ENCODE measurements at regions not wholly inside any gene's neighbourhood (a gene's known extent, or its start where the extent isn't known, plus 50 kb on each side); places are given as distances from the start of the nearest gene placed in this dataset.

GRCh38 chr15:93562395-93563123 lies 473.5 kb upstream of the RGMA start:
- DNase-seq (ENCODE audit: low spot score) = no peak

GRCh38 chr15:93557696-93558095 lies 468.7 kb upstream of the RGMA start:
- no peak for DNase-seq (ENCODE audit: low spot score)

GRCh38 chr15:93553167-93553935 lies 464.3 kb upstream of the RGMA start:
- no peak for DNase-seq (ENCODE audit: low spot score)

GRCh38 chr15:93543093-93543492 lies 454.1 kb upstream of the RGMA start:
- DNase-seq (ENCODE audit: low spot score) = no peak

DNA sequence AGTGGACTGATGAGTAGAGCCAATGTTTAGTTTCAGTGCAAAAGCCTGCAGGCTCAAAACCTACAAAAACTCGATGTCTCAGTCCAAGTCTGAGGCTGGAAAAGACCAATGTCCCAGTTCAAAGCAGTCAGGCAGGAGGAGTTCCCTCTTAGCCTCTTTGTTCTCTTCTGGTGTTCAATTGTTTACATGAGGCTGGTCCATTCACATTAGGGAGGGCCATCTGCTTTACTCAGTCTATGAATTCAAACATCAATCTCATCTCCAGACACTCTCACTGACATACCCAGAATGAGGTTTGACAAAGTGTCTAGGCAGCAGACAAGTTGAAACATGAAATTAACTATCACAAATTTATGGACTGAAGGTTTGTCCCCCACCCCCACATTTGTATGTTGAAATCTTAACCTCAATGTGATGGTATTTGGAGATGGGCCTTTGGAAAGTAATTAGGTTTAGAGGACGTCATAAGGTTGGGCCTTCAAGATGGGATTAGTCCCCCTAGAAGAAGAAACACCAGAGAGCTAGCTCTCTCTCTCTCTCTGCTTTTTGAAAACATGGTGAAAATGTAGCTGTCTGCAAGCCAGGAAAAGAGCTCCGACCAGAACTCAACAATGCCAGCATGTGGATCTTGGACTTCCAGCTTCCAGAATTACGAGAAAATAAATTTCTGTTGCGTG lies 438.5 kb upstream of the RGMA start:
- DNase-seq (ENCODE audit: low spot score) = no peak

DNA sequence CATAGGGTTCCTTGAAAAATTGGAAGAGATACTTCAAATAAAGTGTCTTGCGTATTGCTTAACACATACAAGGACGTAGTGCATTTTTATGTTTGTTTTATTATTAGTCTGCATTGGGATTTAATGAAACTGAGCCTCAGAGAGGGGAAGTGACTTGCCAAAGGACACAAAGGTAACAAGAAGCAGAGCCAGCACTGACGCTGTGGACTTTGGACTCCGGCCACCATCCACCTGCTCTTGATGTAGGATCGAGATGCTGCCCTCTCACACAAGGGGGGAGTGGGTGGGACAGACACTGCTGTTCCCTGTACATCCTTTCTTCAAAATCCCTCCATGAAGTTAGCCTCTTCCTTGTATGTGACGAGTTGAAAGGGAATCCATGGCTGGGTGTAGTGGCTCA lies 435.4 kb upstream of the RGMA start:
- no peak for DNase-seq (ENCODE audit: low spot score)

GRCh38 chr15:93523481-93523880 lies 434.5 kb upstream of the RGMA start:
- no peak for DNase-seq (ENCODE audit: low spot score)

GRCh38 chr15:93520206-93520605 lies 431.2 kb upstream of the RGMA start:
- DNase-seq (ENCODE audit: low spot score) = no peak

DNA sequence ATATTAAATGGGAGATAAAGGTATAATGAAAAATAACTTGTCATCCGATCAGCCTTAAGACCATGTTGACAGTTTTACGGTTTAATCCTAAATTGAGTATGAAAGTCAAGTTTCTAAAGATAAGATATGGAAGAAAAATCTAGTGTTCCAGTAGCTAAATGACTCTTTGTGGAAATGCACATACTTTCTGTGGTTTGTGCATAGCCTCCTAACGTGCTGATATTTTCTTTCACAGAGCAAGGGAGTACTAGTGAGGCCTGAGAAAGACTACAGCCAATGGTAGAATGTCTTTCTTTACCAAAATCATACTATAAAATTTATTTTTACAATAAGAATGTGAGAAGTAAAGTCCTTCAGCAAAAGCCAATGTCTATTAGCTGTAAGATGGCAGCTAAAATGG lies 430.6 kb upstream of the RGMA start:
- DNase-seq (ENCODE audit: low spot score) = no peak

DNA sequence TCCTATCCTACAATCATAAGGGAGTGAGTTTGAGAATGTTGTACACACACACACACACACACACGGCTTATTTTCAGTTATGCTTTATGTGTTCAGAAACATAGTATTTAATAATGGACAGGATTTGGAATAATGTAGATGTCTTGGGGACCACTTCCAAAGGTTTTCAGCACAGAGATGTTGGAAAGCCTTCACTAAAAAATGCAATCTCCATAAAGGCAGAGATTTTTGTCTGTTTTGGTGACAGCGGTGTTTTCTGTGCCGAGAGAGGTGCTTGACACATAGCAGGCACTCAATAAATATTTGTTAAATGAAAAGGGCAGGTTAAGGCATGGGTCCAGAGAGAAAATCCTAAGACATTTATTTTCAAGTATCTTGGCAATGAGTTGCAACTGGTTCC lies 428.2 kb upstream of the RGMA start:
- no peak for DNase-seq (ENCODE audit: low spot score)

DNA sequence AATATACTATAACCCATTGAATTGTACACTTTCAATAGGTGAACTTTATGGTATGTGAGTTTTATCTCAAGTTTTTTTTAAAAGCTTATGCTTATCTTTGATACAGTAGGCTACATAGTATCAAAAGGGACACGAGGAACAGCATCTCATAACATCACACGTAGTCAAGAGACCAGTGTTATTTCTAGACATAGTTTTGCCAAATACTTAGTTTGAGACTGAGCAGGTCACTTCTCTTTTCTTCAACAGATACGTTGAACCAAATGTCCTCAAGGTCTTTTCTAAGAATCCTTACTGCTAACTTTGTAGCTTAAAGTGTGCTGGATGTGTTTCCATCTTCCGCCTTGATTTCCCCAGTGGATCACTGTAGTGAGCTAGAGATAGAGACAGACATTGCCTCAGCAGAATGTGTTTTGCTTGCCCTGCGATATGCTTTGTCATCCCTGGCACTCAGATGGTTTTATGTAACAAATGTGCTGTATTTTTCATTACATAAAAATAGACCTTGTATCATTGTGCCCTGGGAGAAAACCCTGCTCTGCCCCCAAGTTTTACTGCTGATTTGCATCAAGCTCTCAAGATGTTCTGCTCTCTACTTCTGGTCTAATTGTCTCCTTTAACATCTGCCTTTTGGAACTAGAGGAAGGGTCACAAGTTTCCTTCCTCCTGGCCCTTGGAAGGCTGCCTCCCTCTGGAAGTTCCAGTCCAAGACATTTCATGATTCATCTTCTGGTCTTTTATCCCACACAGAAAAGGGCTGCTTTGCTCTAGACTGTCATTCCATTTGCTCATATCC lies 426.4 kb upstream of the RGMA start:
- DNase-seq (ENCODE audit: low spot score) = no peak

GRCh38 chr15:93506646-93507045 lies 417.6 kb upstream of the RGMA start:
- no peak for DNase-seq (ENCODE audit: low spot score)

GRCh38 chr15:93505506-93505905 lies 416.5 kb upstream of the RGMA start:
- no peak for DNase-seq (ENCODE audit: low spot score)

GRCh38 chr15:93501946-93502345 lies 412.9 kb upstream of the RGMA start:
- no peak for DNase-seq (ENCODE audit: low spot score)

- no peak for DNase-seq (ENCODE audit: low spot score)
These were observed 411.1 kb upstream of the RGMA start for GRCh38 chr15:93500155-93500554.

DNA sequence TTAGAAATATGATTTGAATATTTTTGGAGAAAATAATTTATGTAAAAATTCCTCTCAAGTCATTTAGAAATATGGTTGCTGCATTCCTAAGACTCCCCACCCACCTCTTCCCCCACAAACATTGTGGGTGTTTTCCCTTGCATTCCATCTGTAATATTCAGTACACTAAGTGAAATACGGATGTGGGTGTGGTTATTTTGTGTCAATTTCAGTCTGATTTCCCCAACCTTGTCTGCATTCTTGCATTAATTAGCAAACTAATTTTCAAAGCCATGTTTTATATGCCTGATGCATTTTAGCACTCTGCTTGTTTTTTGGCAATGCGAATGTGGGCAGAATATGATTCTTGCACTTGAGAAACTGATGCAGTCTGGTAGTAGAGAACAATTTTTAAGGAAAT lies 408.3 kb upstream of the RGMA start:
- DNase-seq (ENCODE audit: low spot score) = no peak

GRCh38 chr15:93496888-93497287 lies 407.9 kb upstream of the RGMA start:
- no peak for DNase-seq (ENCODE audit: low spot score)

GRCh38 chr15:93495799-93496637 lies 407.0 kb upstream of the RGMA start:
- DNase-seq (ENCODE audit: low spot score) = no peak

DNA sequence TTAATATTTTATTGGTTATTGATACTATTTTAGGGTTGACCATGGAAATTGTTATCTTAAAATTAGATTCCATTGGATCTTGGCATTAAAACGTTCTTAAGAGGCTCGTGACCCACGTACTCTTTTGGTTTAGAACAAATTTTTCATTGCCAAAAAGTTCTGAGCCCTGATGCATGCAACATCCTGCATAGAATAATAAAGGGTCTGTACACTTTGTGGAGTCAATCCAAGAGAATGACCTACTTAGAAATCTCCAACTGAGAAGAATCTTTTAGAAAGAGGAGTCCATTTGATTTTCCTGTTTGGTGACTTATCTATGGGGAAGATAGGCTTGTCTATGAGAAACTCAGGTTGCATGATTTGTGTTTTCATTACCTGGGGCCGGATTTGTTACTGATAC lies 404.2 kb upstream of the RGMA start:
- DNase-seq (ENCODE audit: low spot score) = no peak

DNA sequence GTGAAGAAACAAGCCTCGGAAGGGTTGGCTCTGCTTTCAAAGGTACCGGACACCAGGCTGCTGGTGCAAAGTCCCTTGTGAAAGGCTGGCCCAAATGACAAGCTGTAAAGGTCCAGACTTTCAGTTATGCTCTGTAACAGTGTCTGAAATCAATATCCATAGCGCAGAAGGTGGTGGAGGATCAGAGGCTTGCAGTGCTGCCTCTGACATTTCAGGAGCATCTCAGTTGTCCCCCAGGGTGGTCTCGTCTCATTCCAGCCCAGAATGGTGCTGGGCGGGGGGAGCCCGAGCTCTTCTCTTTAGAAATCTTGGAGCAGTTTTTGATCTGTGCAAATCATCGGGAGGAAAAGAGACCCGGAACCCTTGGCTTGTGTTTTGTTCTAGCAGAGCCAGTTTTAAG lies 402.3 kb upstream of the RGMA start:
- no peak for DNase-seq (ENCODE audit: low spot score)

DNA sequence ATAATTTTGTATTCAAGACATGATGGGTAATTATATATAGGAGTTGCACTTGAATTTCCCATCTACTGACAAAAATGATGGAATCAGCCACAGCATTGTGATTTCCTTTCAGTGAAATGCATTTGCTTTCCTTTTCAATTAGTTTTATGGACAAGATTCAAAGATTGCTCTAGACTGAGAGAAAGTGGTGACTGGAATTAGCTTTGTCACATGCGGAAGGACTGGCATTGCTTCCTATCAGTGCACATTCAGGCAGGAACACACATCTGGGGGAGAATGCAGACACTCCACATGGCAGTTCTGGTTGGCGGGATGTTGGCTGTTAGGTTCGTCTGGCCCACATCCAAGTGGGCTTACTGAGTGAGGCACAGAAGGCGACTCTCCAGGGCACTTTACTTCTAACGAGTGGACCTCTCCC lies 399.3 kb upstream of the RGMA start:
- DNase-seq (ENCODE audit: low spot score) = no peak
